Ishikawa (cell line): ENCODE measurements at regions not wholly inside any gene's neighbourhood (a gene's known extent, or its start where the extent isn't known, plus 50 kb on each side); places are given as distances from the start of the nearest gene placed in this dataset.
A peak's percentile ranks its signal among the peaks of the same experiment; 100 is the strongest.

Experiments used
- CEBPB ChIP-seq: IDR thresholded peaks from 2 replicates; pipeline ENCODE4 v1.6.1; 2012
- CREB1 ChIP-seq: IDR thresholded peaks from 2 replicates; pipeline ENCODE4 v1.6.1; 2012; ENCODE audit warnings: low read depth
- EGR1 ChIP-seq: IDR thresholded peaks from 2 replicates; pipeline ENCODE4 v1.6.1; 2012
- EP300 ChIP-seq: IDR thresholded peaks from 2 replicates; pipeline ENCODE4 v1.6.1; 2012; ENCODE audit warnings: borderline replicate concordance
- FOXM1 ChIP-seq: IDR thresholded peaks from 2 replicates; pipeline ENCODE4 v1.6.1; 2012; ENCODE audit warnings: low read depth, borderline replicate concordance
- MAX ChIP-seq: IDR thresholded peaks from 2 replicates; pipeline ENCODE4 v1.6.1; 2012
- NFIC ChIP-seq: IDR thresholded peaks from 2 replicates; pipeline ENCODE4 v1.6.1; 2012
- RAD21 ChIP-seq: IDR thresholded peaks from 2 replicates; pipeline ENCODE4 v1.6.1; 2012; ENCODE audit warnings: low read depth
- TAF1 ChIP-seq: IDR thresholded peaks from 2 replicates; pipeline ENCODE4 v1.6.1; 2012; ENCODE audit warnings: low read depth, mild to moderate bottlenecking
- TCF12 ChIP-seq: IDR thresholded peaks from 2 replicates; pipeline ENCODE4 v1.6.1; 2012; ENCODE audit warnings: low read depth
- TEAD4 ChIP-seq: IDR thresholded peaks from 2 replicates; pipeline ENCODE4 v1.6.1; 2012
- YY1 ChIP-seq: IDR thresholded peaks from 2 replicates; pipeline ENCODE4 v1.6.1; 2012; ENCODE audit warnings: low read depth
- ZBTB7A ChIP-seq: IDR thresholded peaks from 2 replicates; pipeline ENCODE4 v1.6.1; 2012; ENCODE audit warnings: low read depth
- TF ChIP-seq, protein P1 (sequence below): IDR thresholded peaks from 2 replicates; pipeline ENCODE4 v1.6.1; 2012; ENCODE audit warnings: low read depth, mild to moderate bottlenecking
- TF ChIP-seq, protein P2 (sequence below): IDR thresholded peaks from 2 replicates; pipeline ENCODE4 v1.6.1; 2012

- TF ChIP-seq EP300 = no peak
- no peak for TF ChIP-seq FOXM1
- no peak for TF ChIP-seq TEAD4
- no peak for TF ChIP-seq YY1
- TF ChIP-seq TAF1 = no peak
- no peak for TF ChIP-seq MAX
- no peak for TF ChIP-seq EGR1
- TF ChIP-seq CEBPB = no peak
- TF ChIP-seq NFIC = no peak
- TF ChIP-seq ZBTB7A = no peak
- TF ChIP-seq, protein P1, sequence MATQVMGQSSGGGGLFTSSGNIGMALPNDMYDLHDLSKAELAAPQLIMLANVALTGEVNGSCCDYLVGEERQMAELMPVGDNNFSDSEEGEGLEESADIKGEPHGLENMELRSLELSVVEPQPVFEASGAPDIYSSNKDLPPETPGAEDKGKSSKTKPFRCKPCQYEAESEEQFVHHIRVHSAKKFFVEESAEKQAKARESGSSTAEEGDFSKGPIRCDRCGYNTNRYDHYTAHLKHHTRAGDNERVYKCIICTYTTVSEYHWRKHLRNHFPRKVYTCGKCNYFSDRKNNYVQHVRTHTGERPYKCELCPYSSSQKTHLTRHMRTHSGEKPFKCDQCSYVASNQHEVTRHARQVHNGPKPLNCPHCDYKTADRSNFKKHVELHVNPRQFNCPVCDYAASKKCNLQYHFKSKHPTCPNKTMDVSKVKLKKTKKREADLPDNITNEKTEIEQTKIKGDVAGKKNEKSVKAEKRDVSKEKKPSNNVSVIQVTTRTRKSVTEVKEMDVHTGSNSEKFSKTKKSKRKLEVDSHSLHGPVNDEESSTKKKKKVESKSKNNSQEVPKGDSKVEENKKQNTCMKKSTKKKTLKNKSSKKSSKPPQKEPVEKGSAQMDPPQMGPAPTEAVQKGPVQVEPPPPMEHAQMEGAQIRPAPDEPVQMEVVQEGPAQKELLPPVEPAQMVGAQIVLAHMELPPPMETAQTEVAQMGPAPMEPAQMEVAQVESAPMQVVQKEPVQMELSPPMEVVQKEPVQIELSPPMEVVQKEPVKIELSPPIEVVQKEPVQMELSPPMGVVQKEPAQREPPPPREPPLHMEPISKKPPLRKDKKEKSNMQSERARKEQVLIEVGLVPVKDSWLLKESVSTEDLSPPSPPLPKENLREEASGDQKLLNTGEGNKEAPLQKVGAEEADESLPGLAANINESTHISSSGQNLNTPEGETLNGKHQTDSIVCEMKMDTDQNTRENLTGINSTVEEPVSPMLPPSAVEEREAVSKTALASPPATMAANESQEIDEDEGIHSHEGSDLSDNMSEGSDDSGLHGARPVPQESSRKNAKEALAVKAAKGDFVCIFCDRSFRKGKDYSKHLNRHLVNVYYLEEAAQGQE = no peak
- no peak for TF ChIP-seq CREB1
- TF ChIP-seq RAD21 = no peak
- TF ChIP-seq, protein P2, sequence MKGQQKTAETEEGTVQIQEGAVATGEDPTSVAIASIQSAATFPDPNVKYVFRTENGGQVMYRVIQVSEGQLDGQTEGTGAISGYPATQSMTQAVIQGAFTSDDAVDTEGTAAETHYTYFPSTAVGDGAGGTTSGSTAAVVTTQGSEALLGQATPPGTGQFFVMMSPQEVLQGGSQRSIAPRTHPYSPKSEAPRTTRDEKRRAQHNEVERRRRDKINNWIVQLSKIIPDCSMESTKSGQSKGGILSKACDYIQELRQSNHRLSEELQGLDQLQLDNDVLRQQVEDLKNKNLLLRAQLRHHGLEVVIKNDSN = no peak
- no peak for TF ChIP-seq TCF12
Observed at GRCh38 chr1:196121181-196121580, 487.1 kb downstream of the KCNT2 start.

GRCh38 chr1:196115646-196116045 lies 492.6 kb downstream of the KCNT2 start:
- TF ChIP-seq NFIC (peak; percentile 55), RAD21 (no peak), MAX (peak; percentile 79), TEAD4 (peak; percentile 68), YY1 (0 out of 2 replicates have a peak, but pooled peaks have one; percentile 17)

- TF ChIP-seq EP300 (no peak), TAF1 (no peak), RAD21 (no peak), NFIC (no peak), CEBPB (no peak), MAX (no peak), ZBTB7A (no peak), TEAD4 (no peak), FOXM1 (no peak), TCF12 (no peak), EGR1 (no peak), YY1 (no peak), CREB1 (no peak)
- TF ChIP-seq, protein P1 = no peak
- TF ChIP-seq, protein P2 = no peak
Observed at GRCh38 chr1:196114193-196114592, 494.0 kb downstream of the KCNT2 start.

- no peak for TF ChIP-seq ZBTB7A
- TF ChIP-seq CREB1 = no peak
- no peak for TF ChIP-seq CEBPB
- no peak for TF ChIP-seq TCF12
- TF ChIP-seq TEAD4 = no peak
- no peak for TF ChIP-seq MAX
- TF ChIP-seq YY1 = no peak
- no peak for TF ChIP-seq EP300
- TF ChIP-seq, protein P1 = no peak
- TF ChIP-seq EGR1 = no peak
- TF ChIP-seq TAF1 = no peak
- TF ChIP-seq, protein P2 = no peak
- TF ChIP-seq FOXM1 = no peak
- TF ChIP-seq NFIC = no peak
- TF ChIP-seq RAD21 = no peak
Observed at GRCh38 chr1:196105901-196106300, 502.3 kb downstream of the KCNT2 start.
